Activated CD4-positive, alpha-beta T cell treated with anti-CD3 and anti-CD28 coated beads for 36 hours (primary cell): ENCODE measurements at regions not wholly inside any gene's neighbourhood (a gene's known extent, or its start where the extent isn't known, plus 50 kb on each side); places are given as distances from the start of the nearest gene placed in this dataset.

Source experiments
- ATAC-seq: fragments of 200-7000 bp; cut with Tn5 transposase; one replicate; pipeline ENCODE4 v1.10.0; 2021; ENCODE audit warnings: mild to moderate bottlenecking, moderate library complexity
- CTCF ChIA-PET: fragments of 350-600 bp; sonication (Branson Sonifier 250); formaldehyde crosslinking; loops from one replicate; lab custom pipeline; 2021; ENCODE audit warnings: antibody characterized with exemption; lab: Charles Lee
- POLR2A ChIA-PET: fragments of 350-600 bp; sonication (Branson Sonifier 250); formaldehyde crosslinking; loops from one replicate; lab custom pipeline; 2021; ENCODE audit warnings: antibody characterized with exemption, inconsistent platforms; lab: Charles Lee
- DNase-seq: peaks from one replicate; pipeline ENCODE4 v3.0.0-alpha.2; 2020
- H3K27ac Mint-ChIP-seq: one replicate; pipeline ENCODE4 v1.8.0; 2021; ENCODE audit warnings: mixed read lengths
- H3K27me3 Mint-ChIP-seq: one replicate; pipeline ENCODE4 v1.8.0; 2021; ENCODE audit warnings: mixed read lengths
- H3K36me3 Mint-ChIP-seq: one replicate; pipeline ENCODE4 v1.8.0; 2021; ENCODE audit warnings: low read depth, mixed read lengths
- H3K4me1 Mint-ChIP-seq: one replicate; pipeline ENCODE4 v1.8.0; 2021; ENCODE audit warnings: mixed read lengths
- H3K4me3 Mint-ChIP-seq: one replicate; pipeline ENCODE4 v1.8.0; 2021; ENCODE audit warnings: mild to moderate bottlenecking, moderate library complexity, mixed read lengths
- H3K9me3 Mint-ChIP-seq: one replicate; pipeline ENCODE4 v1.8.0; 2021; ENCODE audit warnings: low read depth, mixed read lengths
- intact Hi-C, 2 experiments: fragments of 100-400 bp; cut with DNase I in 1 of 2; cut with micrococcal nuclease in 1 of 2; formaldehyde crosslinking; loops; one replicate each; pipeline versions ENCODE4 v1.14.2 to v1.15.1; 2022 to 2024; cut with DNase I, micrococcal nuclease

GRCh38 chr16:80300456-80300855, 240.3 kb upstream of the DYNLRB2 start:
- ChIA-PET CTCF (no interaction called here), POLR2A (no interaction called here)
- ATAC-seq (no peak), DNase-seq (no peak)
- Mint-ChIP-seq H3K36me3 (no peaks in the 10 kb centered on the region), H3K4me3 (no peak overlapping the region), H3K9me3 (no peaks in the 10 kb centered on the region), H3K4me1 (no peaks in the 10 kb centered on the region), H3K27me3 (peaks cover 26% of the 10 kb centered on the region), H3K27ac (no peak overlapping the region)
- intact Hi-C loops = no loop called here

GRCh38 chr16:80299416-80299815, 241.4 kb upstream of the DYNLRB2 start:
- H3K27ac Mint-ChIP-seq = no peak overlapping the region
- ATAC-seq = no peak

GRCh38 chr16:80298676-80299075, 242.1 kb upstream of the DYNLRB2 start:
- Mint-ChIP-seq H3K4me1 (no peaks in the 10 kb centered on the region), H3K9me3 (no peaks in the 10 kb centered on the region), H3K4me3 (no peak overlapping the region), H3K27me3 (peaks cover 18% of the 10 kb centered on the region), H3K27ac (no peak overlapping the region), H3K36me3 (no peaks in the 10 kb centered on the region)
- DNase-seq (no peak), ATAC-seq (no peak)
- intact Hi-C loops = no loop called here
- ChIA-PET CTCF (no interaction called here), POLR2A (no interaction called here)

More at GRCh38 chr16:80299416-80299815, 241.4 kb upstream of the DYNLRB2 start:
- H3K27me3 Mint-ChIP-seq = peaks cover 19% of the 10 kb centered on the region
- ChIA-PET CTCF (no interaction called here), POLR2A (no interaction called here)
- intact Hi-C loops = no loop called here
- no peak overlapping the region for H3K4me3 Mint-ChIP-seq
- no peaks in the 10 kb centered on the region for H3K9me3 Mint-ChIP-seq
- H3K4me1 Mint-ChIP-seq = no peaks in the 10 kb centered on the region
- DNase-seq = no peak
- H3K36me3 Mint-ChIP-seq = no peaks in the 10 kb centered on the region

GRCh38 chr16:80296034-80296433, 244.8 kb upstream of the DYNLRB2 start:
- ATAC-seq (no peak), DNase-seq (no peak)
- Mint-ChIP-seq H3K9me3 (no peaks in the 10 kb centered on the region), H3K27ac (no peak overlapping the region), H3K4me3 (no peak overlapping the region), H3K36me3 (no peaks in the 10 kb centered on the region), H3K4me1 (no peaks in the 10 kb centered on the region), H3K27me3 (peaks cover 12% of the 10 kb centered on the region)
- intact Hi-C loops = no loop called here
- POLR2A ChIA-PET = no interaction called here
- CTCF ChIA-PET = no interaction called here

- H3K4me1 Mint-ChIP-seq = no peaks in the 10 kb centered on the region
- ATAC-seq (no peak), DNase-seq (no peak)
- H3K27ac Mint-ChIP-seq = no peak overlapping the region
- peaks cover 13% of the 10 kb centered on the region for H3K27me3 Mint-ChIP-seq
- H3K9me3 Mint-ChIP-seq = no peaks in the 10 kb centered on the region
- CTCF ChIA-PET = no interaction called here
- H3K4me3 Mint-ChIP-seq = no peak overlapping the region
- H3K36me3 Mint-ChIP-seq = no peaks in the 10 kb centered on the region
- POLR2A ChIA-PET = no interaction called here
- intact Hi-C loops = no loop called here
Measured at GRCh38 chr16:80294172-80294571, 246.6 kb upstream of the DYNLRB2 start.

- Mint-ChIP-seq H3K4me1 (no peaks in the 10 kb centered on the region), H3K9me3 (no peaks in the 10 kb centered on the region), H3K36me3 (no peaks in the 10 kb centered on the region), H3K27ac (no peak overlapping the region), H3K27me3 (peaks cover 13% of the 10 kb centered on the region), H3K4me3 (no peak overlapping the region)
- POLR2A ChIA-PET = no interaction called here
- intact Hi-C loops = no loop called here
- ATAC-seq (no peak), DNase-seq (no peak)
- CTCF ChIA-PET = interaction anchor here (0.6 to 0.9 kb wide), 3 partner anchors 20 to 178 kb away, joined by 3 to 5 read pairs (median 3); no protein-coding TSS in a partner anchor
Measured at GRCh38 chr16:80288616-80289015, 252.2 kb upstream of the DYNLRB2 start.

- intact Hi-C loops = no loop called here
- no peak for ATAC-seq
Measured at GRCh38 chr16:80287674-80288073, 253.1 kb upstream of the DYNLRB2 start.

GRCh38 chr16:80285104-80285503, 255.7 kb upstream of the DYNLRB2 start:
- no peaks in the 10 kb centered on the region for H3K9me3 Mint-ChIP-seq
- POLR2A ChIA-PET = no interaction called here

More at GRCh38 chr16:80287674-80288073, 253.1 kb upstream of the DYNLRB2 start:
- H3K9me3 Mint-ChIP-seq = no peaks in the 10 kb centered on the region
- CTCF ChIA-PET = no interaction called here
- peaks cover 16% of the 10 kb centered on the region for H3K27me3 Mint-ChIP-seq
- H3K36me3 Mint-ChIP-seq = no peaks in the 10 kb centered on the region
- no peak for DNase-seq
- H3K27ac Mint-ChIP-seq = no peak overlapping the region
- no peak overlapping the region for H3K4me3 Mint-ChIP-seq
- POLR2A ChIA-PET = no interaction called here
- H3K4me1 Mint-ChIP-seq = no peaks in the 10 kb centered on the region

GRCh38 chr16:80283466-80284392, 257.1 kb upstream of the DYNLRB2 start:
- Mint-ChIP-seq H3K36me3 (no peaks in the 10 kb centered on the region), H3K4me3 (no peak overlapping the region), H3K27me3 (peaks cover 17% of the 10 kb centered on the region), H3K4me1 (no peaks in the 10 kb centered on the region), H3K9me3 (no peaks in the 10 kb centered on the region), H3K27ac (no peak overlapping the region)
- intact Hi-C loops = no loop called here
- ATAC-seq = no peak
- ChIA-PET POLR2A (no interaction called here), CTCF (no interaction called here)
- DNase-seq = no peak

More at GRCh38 chr16:80285104-80285503, 255.7 kb upstream of the DYNLRB2 start:
- intact Hi-C loops = no loop called here
- DNase-seq = no peak
- Mint-ChIP-seq H3K36me3 (no peaks in the 10 kb centered on the region), H3K27ac (no peak overlapping the region), H3K27me3 (peaks cover 16% of the 10 kb centered on the region), H3K4me3 (no peak overlapping the region), H3K4me1 (no peaks in the 10 kb centered on the region)
- CTCF ChIA-PET = no interaction called here
- no peak for ATAC-seq

- CTCF ChIA-PET = interaction anchor here (0.6 kb wide), 1 partner anchor 11 kb away, joined by 3 read pairs; no protein-coding TSS in a partner anchor
- Mint-ChIP-seq H3K9me3 (no peaks in the 10 kb centered on the region), H3K27ac (no peak overlapping the region), H3K4me3 (no peak overlapping the region), H3K4me1 (no peaks in the 10 kb centered on the region), H3K36me3 (no peaks in the 10 kb centered on the region), H3K27me3 (peaks cover 17% of the 10 kb centered on the region)
- DNase-seq = no peak
- POLR2A ChIA-PET = no interaction called here
- ATAC-seq = no peak
- intact Hi-C loops = no loop called here
Measured at GRCh38 chr16:80280557-80280956, 260.2 kb upstream of the DYNLRB2 start.

GRCh38 chr16:80279656-80280055, 261.1 kb upstream of the DYNLRB2 start:
- DNase-seq (no peak), ATAC-seq (no peak)
- H3K27me3 Mint-ChIP-seq = peaks cover 17% of the 10 kb centered on the region
- H3K4me3 Mint-ChIP-seq = no peak overlapping the region
- H3K36me3 Mint-ChIP-seq = no peaks in the 10 kb centered on the region
- peaks cover under 1% of the 10 kb centered on the region for H3K4me1 Mint-ChIP-seq
- POLR2A ChIA-PET = interaction anchor here (0.7 kb wide), 1 partner anchor 17 kb away, joined by 3 read pairs; no protein-coding TSS in a partner anchor
- no peaks in the 10 kb centered on the region for H3K9me3 Mint-ChIP-seq
- H3K27ac Mint-ChIP-seq = no peak overlapping the region
- CTCF ChIA-PET = no interaction called here
- intact Hi-C loops = no loop called here

GRCh38 chr16:80277182-80277581, 263.6 kb upstream of the DYNLRB2 start:
- no peak for ATAC-seq
- CTCF ChIA-PET = no interaction called here
- Mint-ChIP-seq H3K36me3 (no peaks in the 10 kb centered on the region), H3K27me3 (peaks cover 12% of the 10 kb centered on the region), H3K4me1 (peaks cover 9% of the 10 kb centered on the region), H3K4me3 (no peak overlapping the region), H3K9me3 (no peaks in the 10 kb centered on the region), H3K27ac (no peak overlapping the region)
- DNase-seq = peak; percentile 10
- POLR2A ChIA-PET = no interaction called here
- intact Hi-C loops = no loop called here
